Fibroblast of skin of back (primary cell): ENCODE measurements at regions not wholly inside any gene's neighbourhood (a gene's known extent, or its start where the extent isn't known, plus 50 kb on each side); places are given as distances from the start of the nearest gene placed in this dataset.
A peak's percentile ranks its signal among the peaks of the same experiment; 100 is the strongest.

Experiments used
- DNase-seq: peaks from one replicate; pipeline ENCODE4 v3.0.0-alpha.2; 2013

DNA sequence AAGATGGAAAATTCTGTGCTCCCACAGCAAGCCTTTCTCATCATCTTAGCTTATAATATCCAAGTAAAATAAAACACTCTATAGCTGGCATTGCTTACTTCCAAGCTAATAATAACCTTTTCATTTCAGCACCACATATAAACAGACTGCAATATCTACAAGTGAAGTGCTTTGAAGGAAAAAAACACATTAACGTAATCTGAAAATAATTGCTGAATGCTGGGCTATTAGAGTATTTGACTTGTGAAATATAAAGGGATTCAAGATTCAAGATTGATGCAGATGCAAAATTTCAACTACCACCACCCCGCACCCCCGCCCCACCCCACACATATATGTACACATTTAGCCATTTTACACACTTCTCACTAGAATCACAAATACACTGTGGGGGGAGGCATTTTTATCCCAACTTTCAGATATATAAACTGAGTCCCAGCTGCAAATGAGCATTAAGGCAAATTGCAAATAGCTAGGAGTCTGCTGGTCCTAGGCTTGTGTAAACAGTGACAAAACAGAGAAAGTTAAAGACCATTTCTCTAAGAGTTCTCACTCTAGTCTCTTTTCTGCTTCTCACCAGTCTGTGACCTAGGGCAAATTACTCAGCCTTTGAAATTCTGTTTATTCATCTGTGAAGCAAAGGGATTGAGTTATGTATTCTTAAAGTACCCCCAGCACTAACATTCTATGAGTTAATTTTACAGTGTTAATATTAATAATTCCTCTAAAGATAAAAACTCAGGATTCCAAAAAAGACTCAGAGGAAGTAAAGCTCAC lies 489.4 kb downstream of the PRELID2 start:
- peak; percentile 22 for DNase-seq

DNA sequence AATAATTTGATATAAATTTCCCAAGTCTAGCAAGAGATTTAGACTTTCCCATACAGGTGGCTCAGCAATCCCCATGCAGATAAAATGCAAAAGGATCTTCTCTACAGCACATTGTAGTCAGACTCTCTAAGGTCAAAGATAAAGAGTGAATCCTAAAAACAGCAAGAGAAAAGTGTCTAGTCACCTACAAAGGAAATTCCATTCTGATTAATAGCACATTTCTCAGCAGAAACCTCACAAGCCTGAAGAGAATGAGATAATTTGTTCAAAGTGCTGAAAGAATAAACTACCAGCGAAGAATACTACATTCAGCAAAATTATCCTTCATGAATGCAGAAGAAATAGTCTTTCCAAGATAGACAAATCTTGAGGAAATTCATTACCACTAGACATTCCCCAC lies 493.3 kb downstream of the PRELID2 start:
- DNase-seq, result peak; percentile 43

DNA sequence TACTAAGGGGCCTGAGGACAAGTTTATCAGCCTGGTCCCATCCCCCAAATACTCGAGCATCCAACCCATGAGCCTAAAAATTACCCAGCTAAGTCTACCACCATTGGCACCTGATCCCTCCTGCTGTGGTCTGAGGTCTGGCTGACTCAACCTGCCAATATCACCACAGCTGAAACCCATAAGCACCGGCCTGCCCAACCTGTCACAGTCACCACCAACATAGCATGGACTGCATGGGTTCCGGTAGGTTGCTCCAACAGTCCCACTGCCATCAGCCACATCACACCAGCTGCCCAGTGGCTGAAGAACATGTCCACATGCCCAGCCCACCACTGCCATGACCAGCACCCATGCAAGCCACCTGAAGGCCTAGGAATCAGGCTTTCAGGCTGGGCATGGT lies 495.0 kb downstream of the PRELID2 start:
- no peak for DNase-seq

DNA sequence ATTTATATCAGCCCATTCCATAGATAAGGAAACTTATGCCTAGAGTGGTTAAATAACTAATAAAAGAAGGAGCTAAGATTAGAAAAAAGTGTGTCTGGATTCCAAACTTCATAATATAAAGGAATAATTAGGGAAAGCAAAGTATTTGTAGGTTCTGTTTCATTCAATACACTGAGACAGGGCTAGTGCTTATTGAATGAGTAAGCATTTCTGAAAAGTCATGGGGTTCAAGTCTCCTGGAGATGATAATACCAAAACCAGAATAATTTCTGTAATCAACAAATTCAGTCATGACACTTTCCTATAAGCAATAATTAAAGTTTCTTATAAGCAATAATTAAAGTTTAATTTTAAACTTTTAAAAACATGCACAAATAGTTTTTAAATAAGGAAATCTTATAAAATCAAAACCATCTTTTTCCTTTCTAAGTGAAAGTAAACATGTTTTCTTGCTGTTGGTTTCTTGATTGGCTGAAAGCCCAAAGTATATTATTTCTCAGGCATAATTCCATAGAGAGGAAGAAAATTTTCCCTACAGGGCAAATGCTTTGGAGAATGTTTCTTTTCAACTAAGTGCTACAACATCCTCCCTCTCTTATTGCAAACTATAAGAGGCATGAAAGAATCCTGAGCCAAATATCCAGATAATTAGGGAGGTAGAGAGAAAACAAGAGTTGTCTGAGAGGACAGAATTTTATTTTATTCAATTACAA lies 510.2 kb downstream of the PRELID2 start:
- peak; percentile 15 for DNase-seq

DNA sequence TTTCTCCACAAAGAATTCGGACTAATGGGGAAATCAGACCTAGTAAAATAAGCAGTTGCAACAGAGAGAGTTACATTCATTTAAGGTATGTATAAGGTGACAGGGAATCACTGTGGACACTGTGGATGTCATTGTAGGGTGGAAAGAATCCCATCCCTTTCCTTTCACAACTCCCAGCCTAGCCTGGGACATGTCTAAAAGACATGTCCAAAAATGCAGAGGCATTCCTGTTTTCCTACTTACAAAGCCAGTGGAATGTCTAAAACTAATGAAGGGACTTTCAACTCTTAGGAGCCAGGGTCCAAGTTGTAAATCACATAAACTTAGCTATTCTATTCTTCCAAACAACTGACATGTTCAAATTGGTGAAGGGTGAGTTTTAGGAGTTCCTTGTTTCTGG lies 511.0 kb downstream of the PRELID2 start:
- DNase-seq, result peak; percentile 12

DNA sequence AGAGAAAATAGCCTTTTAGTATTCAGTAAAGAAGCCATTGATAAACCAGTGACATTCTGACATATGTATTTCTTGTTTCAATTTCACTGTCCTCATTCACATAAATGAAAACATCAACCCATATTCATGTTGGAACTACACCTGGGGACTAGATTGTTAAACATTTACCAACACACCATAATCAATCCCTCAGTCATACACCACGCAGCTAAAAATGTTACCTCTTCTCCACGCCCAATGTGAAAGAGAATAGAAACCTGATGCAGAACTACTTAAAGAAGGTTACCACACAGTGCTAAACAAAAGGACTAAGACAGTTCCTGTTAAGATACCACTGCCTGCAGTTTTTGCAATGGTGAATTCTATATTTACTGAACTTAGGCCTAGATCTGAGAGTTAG lies 518.9 kb downstream of the PRELID2 start:
- no peak for DNase-seq

DNA sequence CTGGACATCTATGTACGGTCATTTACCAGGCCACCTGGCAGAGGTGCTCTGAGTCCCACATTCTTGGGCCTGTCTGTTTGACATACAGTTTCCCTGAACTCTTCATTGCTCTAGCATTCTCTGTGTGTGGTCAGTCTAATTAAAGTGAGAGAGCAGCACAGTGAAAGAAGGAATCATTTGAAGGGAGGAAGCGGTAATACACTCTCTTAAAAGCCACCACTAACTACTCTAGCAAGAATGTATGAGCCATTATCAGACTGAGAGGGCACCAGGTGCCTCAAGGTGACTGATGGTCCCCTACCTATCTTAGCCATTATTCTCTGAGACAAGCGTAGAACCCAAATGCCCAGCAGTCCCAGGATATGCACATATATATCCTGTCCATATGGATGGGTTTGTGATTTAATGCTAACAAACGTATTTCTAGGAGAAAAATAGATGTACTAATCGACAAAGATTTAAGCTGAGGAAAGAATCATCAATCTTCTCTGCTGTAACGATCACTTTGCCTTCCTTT lies 527.2 kb downstream of the PRELID2 start:
- no peak for DNase-seq

DNA sequence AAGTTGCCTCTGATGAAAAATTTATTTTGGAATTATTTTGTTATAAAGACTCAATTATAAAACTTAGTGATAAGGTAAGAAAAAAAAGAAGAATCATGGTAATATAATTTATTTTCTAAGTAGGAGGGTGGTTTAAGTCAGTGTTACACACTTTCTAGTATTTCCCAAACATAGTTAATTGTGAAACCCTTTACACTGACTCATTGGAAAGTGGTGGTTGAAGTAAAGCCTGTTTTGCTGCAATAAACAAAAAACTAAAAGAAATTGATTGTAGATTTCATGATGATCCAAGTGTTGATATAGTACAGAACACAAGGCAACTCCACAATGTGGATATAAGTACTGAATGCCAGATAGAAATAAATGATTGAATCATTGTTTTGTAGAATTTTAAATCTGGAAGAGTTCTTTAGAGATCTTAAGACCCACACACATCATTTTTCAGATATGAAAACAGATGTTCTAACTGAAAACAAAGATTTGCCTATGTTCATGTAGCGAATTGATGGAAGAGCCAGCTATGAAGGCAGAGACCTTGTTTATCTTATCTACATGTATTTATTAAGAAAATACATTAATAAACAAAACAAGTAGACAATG lies 539.8 kb downstream of the PRELID2 start:
- no peak for DNase-seq

DNA sequence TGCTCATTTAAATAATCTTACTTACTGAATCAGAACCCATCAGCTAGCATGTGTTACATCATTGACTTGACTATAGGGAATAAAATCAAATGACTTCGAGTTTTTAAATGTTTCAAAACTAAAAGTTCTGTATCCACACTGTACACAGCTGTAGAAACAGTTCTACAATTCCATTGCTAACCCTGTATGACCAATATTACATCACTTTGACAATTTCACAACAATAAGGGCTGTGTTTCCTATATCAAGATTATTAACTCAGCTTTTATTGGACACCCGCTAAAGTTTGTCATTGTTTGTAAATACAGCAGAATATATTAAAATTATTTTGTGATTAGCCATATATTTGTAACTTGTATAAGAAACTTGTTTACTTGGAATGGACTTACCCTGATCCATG lies 540.8 kb downstream of the PRELID2 start:
- DNase-seq, result no peak

DNA sequence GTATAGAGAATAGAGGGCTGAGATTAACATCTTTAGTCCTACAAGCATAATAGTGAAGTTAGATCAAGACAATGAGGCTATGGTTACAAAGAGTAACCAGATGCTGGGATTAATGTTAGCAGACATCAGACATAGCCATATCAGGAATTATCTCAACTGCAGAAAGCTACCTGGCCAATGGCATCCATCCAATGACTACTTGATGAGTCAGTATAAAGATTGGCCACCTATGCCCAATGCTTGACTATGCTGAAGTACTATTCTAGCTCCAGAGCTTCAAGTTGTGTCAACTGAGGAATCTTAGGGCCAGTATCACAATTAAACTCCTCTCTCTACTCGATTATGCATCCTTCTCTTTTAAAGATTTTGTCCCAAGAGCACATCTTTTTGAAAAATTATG lies 541.4 kb downstream of the PRELID2 start:
- no peak for DNase-seq

DNA sequence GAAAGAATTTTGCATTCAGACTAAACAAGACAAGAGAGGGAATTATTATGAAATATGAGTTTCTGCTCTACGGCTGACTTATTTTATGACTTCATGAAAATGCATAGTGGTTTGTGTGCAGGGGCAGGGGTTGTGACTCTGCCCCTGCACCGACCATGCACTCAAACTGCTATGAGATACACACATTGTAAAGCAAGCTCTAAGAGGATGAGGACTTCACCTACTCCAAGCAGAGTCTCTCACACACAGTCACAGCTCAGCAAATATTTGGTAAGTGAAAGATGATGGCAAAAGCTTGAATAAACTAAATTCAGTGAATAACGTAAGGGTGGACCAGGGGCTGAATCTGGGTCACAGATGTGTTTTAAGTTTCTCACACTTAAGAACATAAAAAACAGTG lies 542.9 kb downstream of the PRELID2 start:
- DNase-seq, result no peak

DNA sequence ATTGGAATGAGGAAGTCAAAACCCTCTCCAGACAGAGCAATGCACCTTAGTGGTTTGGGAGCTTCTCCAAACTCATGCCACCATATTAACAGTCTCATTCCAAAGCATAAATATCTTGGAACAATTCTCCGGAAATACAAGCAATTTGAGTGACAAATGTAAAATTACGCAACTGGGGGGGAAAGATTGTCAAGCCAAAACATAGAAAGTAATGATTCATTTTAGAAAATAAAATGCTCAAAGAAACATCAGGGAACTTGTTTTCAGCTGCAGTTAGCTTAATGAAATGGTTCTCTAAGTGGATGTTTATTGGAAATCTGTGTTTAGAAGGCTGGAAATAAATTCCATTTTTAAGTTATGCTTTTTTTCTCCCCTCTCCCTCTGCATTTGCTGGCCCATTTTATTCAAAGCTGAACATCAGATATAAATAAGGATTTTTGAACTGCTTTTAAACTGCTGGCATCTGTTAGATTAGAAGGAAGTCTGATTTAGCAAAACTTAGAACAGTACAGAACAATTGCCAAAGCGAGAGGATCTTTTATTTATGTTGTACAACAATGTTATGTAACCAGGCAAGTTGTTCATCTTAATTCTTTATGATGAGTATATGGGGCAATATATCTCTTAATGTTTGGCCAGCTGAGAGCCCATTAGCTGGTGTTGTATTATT lies 551.9 kb downstream of the PRELID2 start:
- DNase-seq, result no peak

DNA sequence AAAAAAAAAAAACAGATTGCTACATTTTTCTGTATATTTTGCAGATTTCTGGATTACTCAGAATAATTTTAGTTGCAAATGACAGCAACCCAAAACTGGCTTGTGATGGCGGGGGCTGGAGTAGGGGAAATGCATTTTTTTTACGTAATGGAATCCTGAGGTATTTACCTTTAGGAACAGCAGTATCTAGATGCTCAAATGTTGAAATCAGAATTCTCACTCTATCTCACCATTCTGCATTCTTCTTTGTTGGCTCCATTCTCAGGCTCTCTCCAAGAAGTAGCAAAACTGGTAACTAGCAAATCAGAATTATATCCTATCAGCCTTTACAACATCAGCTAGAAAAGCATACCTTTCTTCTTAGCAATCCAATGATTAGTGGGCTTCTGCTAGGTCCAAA lies 554.3 kb downstream of the PRELID2 start:
- no peak for DNase-seq

DNA sequence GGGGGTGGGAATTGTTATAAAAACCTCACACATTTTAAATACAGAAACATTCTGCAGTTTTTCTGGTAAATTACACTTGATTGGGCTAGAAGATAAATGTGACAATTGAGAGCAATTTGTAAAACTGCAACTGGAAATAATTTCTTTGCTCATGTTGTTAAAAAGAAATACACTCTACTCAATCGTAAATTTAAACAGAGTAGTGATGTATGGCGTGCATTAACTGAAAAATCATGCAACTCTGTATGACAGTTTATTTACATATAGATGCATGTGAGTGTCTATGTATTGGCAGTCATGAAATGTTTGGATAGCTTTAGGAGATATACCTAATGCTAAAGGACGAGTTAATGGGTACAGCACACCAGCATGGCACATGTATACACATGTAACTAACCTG lies 554.9 kb downstream of the PRELID2 start:
- DNase-seq, result no peak

DNA sequence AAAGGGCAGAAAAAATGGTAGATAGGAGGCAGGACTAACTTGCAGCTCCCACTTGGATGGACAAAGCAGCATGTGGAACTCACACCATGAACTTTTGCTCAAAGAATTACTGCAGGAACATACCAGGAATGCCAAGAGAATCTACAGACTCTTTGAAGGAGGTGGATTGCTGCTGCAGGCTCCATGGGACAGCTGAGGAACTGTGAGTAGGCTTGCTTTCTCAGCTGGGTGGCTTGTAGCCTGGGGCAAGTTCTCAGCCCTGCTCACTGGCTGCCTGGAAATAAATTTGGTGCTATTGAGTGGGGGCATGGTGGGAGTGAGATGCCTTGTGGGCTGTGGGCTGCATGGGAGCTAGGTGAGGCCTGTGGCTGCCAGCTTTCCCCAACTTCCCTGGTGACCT lies 574.5 kb downstream of the PRELID2 start:
- no peak for DNase-seq

DNA sequence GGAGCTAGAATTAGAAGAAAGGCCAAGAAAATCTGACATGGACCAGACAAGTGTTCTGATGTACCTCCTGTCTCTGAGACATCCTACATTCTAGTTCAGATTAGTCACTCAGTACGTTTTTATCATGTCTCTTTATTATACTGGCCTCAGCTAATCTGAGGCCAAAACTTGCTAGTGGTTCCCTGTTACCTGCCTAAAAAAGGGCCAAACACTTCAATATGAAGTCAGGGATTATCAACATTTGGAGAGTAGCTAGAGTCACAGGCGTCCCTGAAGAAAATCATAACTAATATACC lies 587.4 kb downstream of the PRELID2 start:
- peak; percentile 15 for DNase-seq

DNA sequence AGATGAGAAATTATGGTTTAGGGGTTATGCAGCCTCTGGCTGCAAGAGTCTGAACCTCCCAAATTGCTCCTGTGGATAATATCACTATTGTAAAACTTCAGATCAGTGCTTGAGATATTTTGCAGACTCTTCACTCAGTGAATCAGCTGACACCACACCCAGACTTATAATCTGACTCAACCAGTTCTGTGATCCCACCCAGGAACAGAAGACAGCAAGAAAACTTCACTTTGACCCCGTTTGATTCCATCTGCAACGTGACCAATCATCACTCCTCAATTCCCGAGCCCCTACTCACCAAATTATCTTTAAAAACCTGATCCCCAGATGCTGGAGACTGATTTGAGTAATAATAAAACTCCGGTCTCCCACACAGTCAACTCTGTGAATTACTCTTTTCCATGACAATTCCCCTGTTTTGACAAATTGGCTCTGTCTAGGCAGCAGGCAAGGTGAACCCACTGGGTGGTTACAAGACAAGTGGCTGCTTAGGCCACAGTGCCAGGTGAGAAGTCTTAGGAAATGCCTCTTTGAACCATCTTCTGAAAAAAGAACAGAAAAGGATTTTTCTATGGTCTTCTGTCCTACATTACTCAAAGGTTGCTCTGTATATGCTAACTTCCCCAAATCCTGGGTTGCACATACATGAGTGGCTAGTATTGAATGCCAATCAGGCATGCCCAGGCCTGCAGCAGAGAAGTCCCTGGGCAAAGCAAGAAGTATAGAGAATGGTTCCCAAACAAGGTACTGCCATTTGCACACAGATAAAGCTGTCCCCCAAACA lies 588.0 kb downstream of the PRELID2 start:
- DNase-seq, result peak; percentile 73

DNA sequence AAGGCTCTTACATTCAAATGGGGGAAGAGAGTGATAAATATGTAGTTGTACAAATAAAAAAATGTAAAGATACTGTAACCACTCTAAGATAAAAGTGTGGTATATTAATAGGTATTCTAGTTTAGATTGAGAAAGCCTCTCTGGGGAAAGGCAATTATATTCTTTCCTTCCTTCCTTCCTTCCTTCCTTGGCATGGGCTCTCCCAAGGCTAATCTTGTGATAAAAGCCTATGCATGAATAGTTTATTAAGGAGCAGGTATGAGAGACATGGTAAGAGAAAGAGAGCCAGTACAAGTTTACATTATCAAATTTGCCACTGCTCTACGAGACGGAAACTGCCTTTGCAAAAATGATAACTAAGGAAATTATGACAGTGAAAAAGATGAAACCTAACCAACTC lies 588.8 kb downstream of the PRELID2 start:
- DNase-seq, result no peak

DNA sequence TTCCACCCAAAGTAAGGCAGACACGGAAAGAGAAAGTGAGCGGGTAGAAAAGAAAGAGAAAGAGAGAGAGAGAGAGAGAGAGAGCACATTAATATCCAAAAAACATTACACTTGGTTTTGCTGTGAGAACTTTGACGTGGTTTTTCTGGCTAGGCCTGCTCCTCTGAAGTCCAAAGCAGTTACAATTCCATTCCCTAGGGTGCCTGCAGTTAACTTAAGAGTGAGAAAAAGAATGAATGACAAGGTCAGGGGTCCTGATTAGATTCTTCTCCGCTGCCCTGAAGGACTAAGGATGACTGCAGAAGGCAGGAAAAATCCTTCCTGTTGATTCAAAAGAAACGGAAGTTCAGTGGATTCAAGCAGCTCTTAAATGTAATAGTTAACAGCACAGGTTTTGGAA lies 589.8 kb downstream of the PRELID2 start:
- DNase-seq, result peak; percentile 53

DNA sequence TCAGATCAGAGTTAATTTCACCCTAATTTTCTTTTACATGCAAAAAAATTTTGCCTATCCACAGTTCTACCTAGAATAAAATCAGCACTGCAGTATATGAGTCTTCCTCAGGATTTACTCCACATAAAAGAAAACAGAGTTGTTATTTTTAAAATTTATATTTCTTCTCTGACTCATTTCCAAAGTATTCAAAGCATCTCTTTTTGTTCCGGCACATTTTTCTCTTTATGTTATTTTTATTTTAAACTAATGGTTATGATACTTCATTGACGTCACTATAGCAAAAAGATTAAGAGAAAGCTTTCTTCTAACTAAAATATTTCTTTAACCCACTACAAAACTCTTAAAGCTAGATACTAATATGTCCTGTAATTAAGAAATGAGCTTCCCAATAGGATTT lies 590.4 kb downstream of the PRELID2 start:
- DNase-seq, result peak; percentile 83

DNA sequence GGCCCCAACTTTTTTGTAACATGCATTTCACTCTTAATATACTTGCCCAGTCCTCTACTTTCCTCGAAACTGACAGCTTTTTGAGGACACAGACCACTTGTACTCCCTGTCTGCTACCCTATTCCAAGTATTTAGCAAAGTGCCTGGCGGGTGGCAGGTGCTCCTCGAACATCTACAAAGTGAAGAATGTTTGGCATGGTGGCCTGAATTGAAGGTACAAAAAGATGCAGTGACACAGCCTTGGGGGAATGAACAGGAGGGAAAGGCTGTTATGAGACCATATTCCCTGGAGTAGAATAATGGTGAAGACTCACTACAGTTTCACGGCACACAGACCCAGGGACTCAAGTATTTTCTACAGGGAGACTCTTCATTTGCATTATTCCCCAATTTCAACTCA lies 590.9 kb downstream of the PRELID2 start:
- DNase-seq, result peak; percentile 3

DNA sequence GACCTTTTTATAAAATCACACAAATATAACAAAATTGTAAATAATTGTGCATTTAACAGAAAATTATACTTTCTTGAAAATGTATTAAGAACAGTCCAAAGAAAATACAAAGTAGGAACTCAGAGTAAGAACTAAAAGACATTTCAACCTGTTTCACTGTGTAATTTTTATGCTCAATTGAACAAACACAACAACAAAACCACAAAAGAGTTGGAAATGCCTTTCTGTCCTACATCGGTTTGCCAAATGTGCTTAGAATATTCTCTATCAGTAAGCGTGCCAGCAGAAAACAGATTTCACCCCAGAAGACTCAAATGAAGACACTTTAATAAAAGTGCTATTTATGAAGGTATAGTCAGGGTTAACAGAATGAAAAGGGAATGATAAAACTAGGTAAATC lies 592.1 kb downstream of the PRELID2 start:
- no peak for DNase-seq

DNA sequence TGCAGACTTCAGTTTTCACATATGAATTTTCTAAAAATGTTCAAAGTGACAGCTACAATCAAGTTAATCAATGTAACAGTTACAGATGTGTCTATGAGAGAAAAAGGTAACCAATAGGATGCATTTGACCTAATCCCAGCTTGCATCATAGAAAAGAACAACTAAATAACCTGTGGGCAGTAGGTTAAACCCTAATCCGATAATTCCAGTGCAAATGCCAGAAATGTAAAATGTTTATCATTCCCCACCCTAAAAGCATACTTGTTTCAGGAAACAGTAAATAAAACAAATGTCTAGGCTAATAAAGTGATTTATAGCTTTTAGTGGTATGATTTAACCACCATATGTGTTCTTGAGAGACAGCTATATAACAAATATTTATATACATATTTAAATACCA lies 592.6 kb downstream of the PRELID2 start:
- no peak for DNase-seq
